ENCODE measurements at regions not wholly inside any gene's neighbourhood (a gene's known extent, or its start where the extent isn't known, plus 50 kb on each side); places are given as distances from the start of the nearest gene placed in this dataset.

- Histone ChIP-seq H3K9ac (ENCODE audit: low read length) (no peak overlapping the region), H3K4me3 (ENCODE audit: insufficient read depth, low read length, poor library complexity, severe bottlenecking) (no peak overlapping the region), H3K27me3 (ENCODE audit: low read length) (no peaks in the 10 kb centered on the region), H2AFZ (ENCODE audit: low read depth, low read length, severe bottlenecking) (no peak overlapping the region), H3K4me2 (ENCODE audit: low read depth, low read length, poor library complexity, severe bottlenecking) (no peak overlapping the region), H3K9me3 (ENCODE audit: insufficient read depth, low read length) (no peaks in the 10 kb centered on the region), H3K79me2 (ENCODE audit: insufficient read depth, low read length) (no peaks in the 10 kb centered on the region), H4K20me1 (ENCODE audit: low read depth, low read length) (no peaks in the 10 kb centered on the region), H3F3A (ENCODE audit: insufficient read depth) (no peaks in the 10 kb centered on the region), H3K9me2 (replicated peaks; ENCODE audit: insufficient read depth, low read length) (no peaks in the 10 kb centered on the region), H3K36me3 (ENCODE audit: low read length) (no peaks in the 10 kb centered on the region), H3K27ac (ENCODE audit: low read depth, low read length) (no peak overlapping the region)
- TF ChIP-seq CTCF (IDR thresholded peaks at IDR 0.05; ENCODE audit: insufficient read depth, low read length, poor library complexity, severe bottlenecking) (no peak), EZH2phosphoT487 (conservative IDR thresholded peaks at IDR 0.05; ENCODE audit: low read length) (no peak)
Measured at GRCh38 chr12:58419196-58419760, 477.9 kb downstream of the ATP23 start.

- no peaks in the 10 kb centered on the region for H3K9me2 ChIP-seq (replicated peaks; ENCODE audit: insufficient read depth, low read length)
- no peaks in the 10 kb centered on the region for H4K20me1 ChIP-seq (ENCODE audit: low read depth, low read length)
- H3F3A ChIP-seq (ENCODE audit: insufficient read depth) = no peaks in the 10 kb centered on the region
- TF ChIP-seq EZH2phosphoT487 (conservative IDR thresholded peaks at IDR 0.05; ENCODE audit: low read length) (no peak), CTCF (IDR thresholded peaks at IDR 0.05; ENCODE audit: insufficient read depth, low read length, poor library complexity, severe bottlenecking) (no peak)
- H3K9ac ChIP-seq (ENCODE audit: low read length) = no peak overlapping the region
- no peaks in the 10 kb centered on the region for H3K36me3 ChIP-seq (ENCODE audit: low read length)
- H3K4me2 ChIP-seq (ENCODE audit: low read depth, low read length, poor library complexity, severe bottlenecking) = no peak overlapping the region
- no peaks in the 10 kb centered on the region for H3K9me3 ChIP-seq (ENCODE audit: insufficient read depth, low read length)
- H3K79me2 ChIP-seq (ENCODE audit: insufficient read depth, low read length) = no peaks in the 10 kb centered on the region
- no peak overlapping the region for H3K27ac ChIP-seq (ENCODE audit: low read depth, low read length)
- H3K27me3 ChIP-seq (ENCODE audit: low read length) = no peaks in the 10 kb centered on the region
- H2AFZ ChIP-seq (ENCODE audit: low read depth, low read length, severe bottlenecking) = no peak overlapping the region
- H3K4me3 ChIP-seq (ENCODE audit: insufficient read depth, low read length, poor library complexity, severe bottlenecking) = no peak overlapping the region
Measured at GRCh38 chr12:58419905-58420304, 478.5 kb downstream of the ATP23 start.

GRCh38 chr12:58420503-58420902 lies 479.1 kb downstream of the ATP23 start:
- no peak overlapping the region for H3K4me3 ChIP-seq (ENCODE audit: insufficient read depth, low read length, poor library complexity, severe bottlenecking)
- no peaks in the 10 kb centered on the region for H3K27me3 ChIP-seq (ENCODE audit: low read length)
- no peaks in the 10 kb centered on the region for H3K9me2 ChIP-seq (replicated peaks; ENCODE audit: insufficient read depth, low read length)

More at GRCh38 chr12:58420503-58420902, 479.1 kb downstream of the ATP23 start:
- Histone ChIP-seq H3K27ac (ENCODE audit: low read depth, low read length) (no peak overlapping the region), H4K20me1 (ENCODE audit: low read depth, low read length) (no peaks in the 10 kb centered on the region), H3K9ac (ENCODE audit: low read length) (no peak overlapping the region), H3K79me2 (ENCODE audit: insufficient read depth, low read length) (no peaks in the 10 kb centered on the region), H2AFZ (ENCODE audit: low read depth, low read length, severe bottlenecking) (no peak overlapping the region), H3K9me3 (ENCODE audit: insufficient read depth, low read length) (no peaks in the 10 kb centered on the region), H3K4me2 (ENCODE audit: low read depth, low read length, poor library complexity, severe bottlenecking) (no peak overlapping the region), H3F3A (ENCODE audit: insufficient read depth) (no peaks in the 10 kb centered on the region), H3K36me3 (ENCODE audit: low read length) (no peaks in the 10 kb centered on the region)
- TF ChIP-seq EZH2phosphoT487 (conservative IDR thresholded peaks at IDR 0.05; ENCODE audit: low read length) = no peak
- no peak for TF ChIP-seq CTCF (IDR thresholded peaks at IDR 0.05; ENCODE audit: insufficient read depth, low read length, poor library complexity, severe bottlenecking)
